ENCODE measurements at regions not wholly inside any gene's neighbourhood (a gene's known extent, or its start where the extent isn't known, plus 50 kb on each side); places are given as distances from the start of the nearest gene placed in this dataset.

- TF ChIP-seq CTCF (IDR thresholded peaks at IDR 0.05), result no peak
- peak in 1 of 3 donors; percentile 32 for TF ChIP-seq POLR2A (IDR thresholded peaks at IDR 0.05)
These were observed 250.2 kb upstream of the DMRT1 start for GRCh38 chr9:591292-591691.

Measured in body of pancreas (tissue), 4 donors.